Lower leg skin (tissue), 3 donors: ENCODE measurements at regions not wholly inside any gene's neighbourhood (a gene's known extent, or its start where the extent isn't known, plus 50 kb on each side); places are given as distances from the start of the nearest gene placed in this dataset.

Experiments used
- CTCF ChIP-seq, 3 donors: fragments of 450-650 bp; IDR thresholded peaks; one replicate each; pipeline ENCODE4 v1.5.1; 2016; ENCODE audit warnings: antibody characterized with exemption in 3 of 3, mild to moderate bottlenecking in 3 of 3, moderate library complexity in 2 of 3
- POLR2A ChIP-seq, 2 donors: fragments of 450-650 bp; IDR thresholded peaks; one replicate each; pipeline ENCODE4 v1.6.1; 2016 to 2017; ENCODE audit warnings: antibody characterized with exemption in 2 of 2, mild to moderate bottlenecking in 1 of 2, moderate library complexity in 1 of 2

GRCh38 chr1:178672434-178672833 lies 52.6 kb upstream of the RALGPS2 start:
- TF ChIP-seq CTCF (IDR thresholded peaks at IDR 0.05) (no peak), POLR2A (IDR thresholded peaks at IDR 0.05) (no peak)
